ENCODE measurements at regions not wholly inside any gene's neighbourhood (a gene's known extent, or its start where the extent isn't known, plus 50 kb on each side); places are given as distances from the start of the nearest gene placed in this dataset.

DNA sequence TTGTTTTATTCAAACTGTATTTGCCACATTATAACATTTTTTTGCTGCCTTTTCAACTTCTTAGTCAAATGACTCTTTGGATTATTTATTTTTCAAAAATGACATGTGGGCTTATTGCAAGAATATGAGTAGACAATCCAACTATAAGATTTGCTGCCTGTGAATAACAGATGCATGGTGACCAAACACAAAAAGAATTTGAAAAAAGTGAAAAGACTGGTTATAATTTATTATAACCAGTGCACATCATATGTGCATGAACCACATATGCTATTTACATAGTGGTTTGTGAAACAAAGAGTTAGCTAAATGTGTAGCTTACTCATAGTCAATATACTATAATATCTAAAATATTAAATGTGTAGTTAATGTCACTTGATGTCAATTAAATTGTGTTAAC lies 2086.8 kb downstream of the ARAP2 start:
- Histone ChIP-seq H2BK15ac (ENCODE audit: low read length) (no peak overlapping the region), H2AK5ac (ENCODE audit: low read depth, low read length) (no peak overlapping the region), H4K91ac (replicated peaks; ENCODE audit: insufficient read length, low read length) (no peak overlapping the region), H2BK5ac (ENCODE audit: low read depth, low read length) (no peak overlapping the region), H3K4me1 (replicated peaks in 1 of 4; ENCODE audit: control insufficient read depth in 3 of 4, insufficient read depth in 4 of 4, low read length in 3 of 4) (no peaks in the 10 kb centered on the region), H3K23ac (ENCODE audit: insufficient read length) (no peak overlapping the region), H3K4me3 (ENCODE audit: extremely low read depth in 1 of 4, insufficient read depth in 2 of 4, low read depth in 3 of 4, low read length in 4 of 4) (no peak overlapping the region), H3K27me3 (replicated peaks in 1 of 4; ENCODE audit: control insufficient read depth in 3 of 4, extremely low read depth in 1 of 4, insufficient read depth in 3 of 4, low read length in 3 of 4) (no peaks in the 10 kb centered on the region), H3K4me2 (ENCODE audit: insufficient read depth in 1 of 2, low read depth in 2 of 2, low read length in 2 of 2) (no peak overlapping the region), H3K9me3 (ENCODE audit: insufficient read depth in 2 of 2, low read depth in 1 of 2, low read length in 1 of 2) (no peaks in the 10 kb centered on the region), H4K8ac (ENCODE audit: extremely low read depth, insufficient read depth, low read length) (no peak overlapping the region), H3K79me1 (ENCODE audit: low read depth, low read length) (no peaks in the 10 kb centered on the region), H4K20me1 (replicated peaks in 1 of 2; ENCODE audit: control insufficient read depth in 1 of 2, insufficient read depth in 2 of 2, low read length in 2 of 2) (no peaks in the 10 kb centered on the region), H3K36me3 (ENCODE audit: control insufficient read depth in 2 of 4, insufficient read depth in 4 of 4, low read length in 3 of 4) (no peaks in the 10 kb centered on the region), H3K79me2 (ENCODE audit: control insufficient read depth in 1 of 2, insufficient read depth in 2 of 2, low read length in 2 of 2) (no peaks in the 10 kb centered on the region), H3K9ac (replicated peaks in 1 of 4; ENCODE audit: extremely low read depth in 1 of 4, low read depth in 3 of 4, low read length in 3 of 4) (no peak overlapping the region), H2BK12ac (ENCODE audit: low read depth, low read length) (no peak overlapping the region), H3K14ac (ENCODE audit: insufficient read length) (no peak overlapping the region), H3K4ac (replicated peaks; ENCODE audit: insufficient read length, low read depth, low read length) (no peak overlapping the region), H3K18ac (ENCODE audit: extremely low read depth, low read length) (no peak overlapping the region), H4K5ac (ENCODE audit: insufficient read length, low read depth, low read length) (no peak overlapping the region), H3K23me2 (ENCODE audit: low read depth, low read length) (no peaks in the 10 kb centered on the region), H2BK120ac (replicated peaks; ENCODE audit: low read depth, low read length) (no peak overlapping the region), H2BK20ac (ENCODE audit: low read length) (no peak overlapping the region), H3K27ac (ENCODE audit: low read depth, low read length) (no peak overlapping the region), H2AFZ (ENCODE audit: low read length) (no peak overlapping the region), H3K56ac (replicated peaks; ENCODE audit: insufficient read length, low read depth, low read length) (no peak overlapping the region)
- POLR2A ChIA-PET (ENCODE audit: partially characterized antibody), result no interaction called here
- CTCF ChIA-PET (ENCODE audit: partially characterized antibody), result no interaction called here
- no peak for FAIRE-seq
- no peak for DNase-seq (ENCODE audit: low read depth in 1 of 2, low spot score in 2 of 2)
- no peak for TF ChIP-seq KDM5A (IDR thresholded peaks at IDR 0.05; ENCODE audit: low read length)
- no peak for TF ChIP-seq HDAC2 (IDR thresholded peaks at IDR 0.05; ENCODE audit: borderline replicate concordance in 1 of 2, low read depth in 2 of 2, low read length in 2 of 2)
- TF ChIP-seq BRCA1 (IDR thresholded peaks at IDR 0.05; ENCODE audit: low read depth, low read length), result no peak
- TF ChIP-seq RNF2 (IDR thresholded peaks at IDR 0.05; ENCODE audit: borderline replicate concordance, low read depth, low read length, missing control alignments, poor library complexity, severe bottlenecking), result no peak
- TF ChIP-seq ASH2L (IDR thresholded peaks at IDR 0.05; ENCODE audit: low read length), result no peak
- TF ChIP-seq, protein P1, sequence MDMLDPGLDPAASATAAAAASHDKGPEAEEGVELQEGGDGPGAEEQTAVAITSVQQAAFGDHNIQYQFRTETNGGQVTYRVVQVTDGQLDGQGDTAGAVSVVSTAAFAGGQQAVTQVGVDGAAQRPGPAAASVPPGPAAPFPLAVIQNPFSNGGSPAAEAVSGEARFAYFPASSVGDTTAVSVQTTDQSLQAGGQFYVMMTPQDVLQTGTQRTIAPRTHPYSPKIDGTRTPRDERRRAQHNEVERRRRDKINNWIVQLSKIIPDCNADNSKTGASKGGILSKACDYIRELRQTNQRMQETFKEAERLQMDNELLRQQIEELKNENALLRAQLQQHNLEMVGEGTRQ (IDR thresholded peaks at IDR 0.05; ENCODE audit: low read length), result no peak
- TF ChIP-seq ZNF274 (IDR thresholded peaks at IDR 0.05; ENCODE audit: borderline replicate concordance, extremely low read depth, low read length), result no peak
- TF ChIP-seq KDM4A (IDR thresholded peaks at IDR 0.05; ENCODE audit: low read depth, low read length, severe bottlenecking), result no peak
- TF ChIP-seq NANOG (IDR thresholded peaks at IDR 0.05; ENCODE audit: insufficient read depth, low read depth, low read length, poor library complexity, severe bottlenecking), result no peak
- TF ChIP-seq TCF12 (IDR thresholded peaks at IDR 0.05; ENCODE audit: low read depth, low read length), result no peak
- TF ChIP-seq SIN3A (conservative IDR thresholded peaks at IDR 0.05 in 1 of 2, IDR thresholded peaks at IDR 0.05 in 1 of 2; ENCODE audit: low read depth in 1 of 2, low read length in 2 of 2), result no peak
- TF ChIP-seq EGR1 (IDR thresholded peaks at IDR 0.05; ENCODE audit: borderline replicate concordance, low read depth, low read length), result no peak
- TF ChIP-seq SUZ12 (IDR thresholded peaks at IDR 0.05; ENCODE audit: low read length), result no peak
- TF ChIP-seq RFX5 (IDR thresholded peaks at IDR 0.05; ENCODE audit: borderline replicate concordance, low read depth, low read length), result no peak
